ENCODE measurements at regions not wholly inside any gene's neighbourhood (a gene's known extent, or its start where the extent isn't known, plus 50 kb on each side); places are given as distances from the start of the nearest gene placed in this dataset.

DNA sequence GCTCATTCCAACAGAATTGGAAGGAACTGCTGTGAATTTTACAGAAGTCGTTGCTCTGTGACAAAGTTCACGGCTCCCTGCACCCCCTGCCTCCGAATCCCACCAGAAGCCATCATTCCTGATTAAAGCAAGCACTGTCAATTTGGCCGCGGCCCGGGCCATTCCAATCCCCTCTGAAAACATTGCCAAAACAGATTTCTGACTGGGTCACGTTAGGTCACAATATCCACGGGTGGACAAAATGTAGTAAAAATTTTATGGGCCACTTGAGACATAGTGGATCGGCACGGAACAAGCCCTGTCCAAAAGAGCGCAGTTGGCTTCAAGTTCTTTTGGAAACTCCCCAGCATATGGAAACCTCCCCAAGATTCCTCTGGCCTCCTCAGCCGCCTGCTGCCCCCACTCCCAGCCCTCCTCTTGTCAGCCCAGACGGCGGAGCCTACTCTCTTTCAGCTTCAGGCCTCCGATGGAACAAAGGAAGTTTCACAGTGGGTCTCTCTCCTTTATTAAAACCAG lies 67.2 kb upstream of the IFNAR2 start:
- Mint-ChIP-seq H3K9me3 (peaks cover 13% of the 10 kb centered on the region), H3K36me3 (no peaks in the 10 kb centered on the region), H3K27me3 (ENCODE audit: low read depth) (no peaks in the 10 kb centered on the region), H3K4me3 (no peak overlapping the region), H3K27ac (no peak overlapping the region), H3K4me1 (peaks cover 9% of the 10 kb centered on the region)
- DNase-seq (ENCODE audit: low spot score) = no peak
- TF ChIP-seq ZNF263 (CRISPR knock-in tag; IDR thresholded peaks at IDR 0.05; ENCODE audit: low read depth) (no peak), EMX1 (CRISPR knock-in tag; IDR thresholded peaks at IDR 0.05) (no peak), RELA (CRISPR knock-in tag; IDR thresholded peaks at IDR 0.05; ENCODE audit: borderline replicate concordance) (no peak), FOXJ3 (CRISPR knock-in tag; IDR thresholded peaks at IDR 0.05; ENCODE audit: borderline replicate concordance) (no peak), NR2C2 (CRISPR knock-in tag; IDR thresholded peaks at IDR 0.05) (no peak), ESRRA (CRISPR knock-in tag; IDR thresholded peaks at IDR 0.05; ENCODE audit: borderline replicate concordance) (no peak), NR1H2 (CRISPR knock-in tag; IDR thresholded peaks at IDR 0.05) (no peak), SMAD3 (CRISPR knock-in tag; IDR thresholded peaks at IDR 0.05; ENCODE audit: borderline replicate concordance) (no peak), SMAD4 (CRISPR knock-in tag; IDR thresholded peaks at IDR 0.05) (no peak), ZNF396 (CRISPR knock-in tag; IDR thresholded peaks at IDR 0.05; ENCODE audit: borderline replicate concordance) (no peak)
- TF ChIP-seq, protein P1, sequence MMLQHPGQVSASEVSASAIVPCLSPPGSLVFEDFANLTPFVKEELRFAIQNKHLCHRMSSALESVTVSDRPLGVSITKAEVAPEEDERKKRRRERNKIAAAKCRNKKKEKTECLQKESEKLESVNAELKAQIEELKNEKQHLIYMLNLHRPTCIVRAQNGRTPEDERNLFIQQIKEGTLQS (CRISPR knock-in tag; conservative IDR thresholded peaks at IDR 0.05) = no peak
- TF ChIP-seq, protein P2, sequence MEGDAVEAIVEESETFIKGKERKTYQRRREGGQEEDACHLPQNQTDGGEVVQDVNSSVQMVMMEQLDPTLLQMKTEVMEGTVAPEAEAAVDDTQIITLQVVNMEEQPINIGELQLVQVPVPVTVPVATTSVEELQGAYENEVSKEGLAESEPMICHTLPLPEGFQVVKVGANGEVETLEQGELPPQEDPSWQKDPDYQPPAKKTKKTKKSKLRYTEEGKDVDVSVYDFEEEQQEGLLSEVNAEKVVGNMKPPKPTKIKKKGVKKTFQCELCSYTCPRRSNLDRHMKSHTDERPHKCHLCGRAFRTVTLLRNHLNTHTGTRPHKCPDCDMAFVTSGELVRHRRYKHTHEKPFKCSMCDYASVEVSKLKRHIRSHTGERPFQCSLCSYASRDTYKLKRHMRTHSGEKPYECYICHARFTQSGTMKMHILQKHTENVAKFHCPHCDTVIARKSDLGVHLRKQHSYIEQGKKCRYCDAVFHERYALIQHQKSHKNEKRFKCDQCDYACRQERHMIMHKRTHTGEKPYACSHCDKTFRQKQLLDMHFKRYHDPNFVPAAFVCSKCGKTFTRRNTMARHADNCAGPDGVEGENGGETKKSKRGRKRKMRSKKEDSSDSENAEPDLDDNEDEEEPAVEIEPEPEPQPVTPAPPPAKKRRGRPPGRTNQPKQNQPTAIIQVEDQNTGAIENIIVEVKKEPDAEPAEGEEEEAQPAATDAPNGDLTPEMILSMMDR (IDR thresholded peaks at IDR 0.05) = no peak
- TF ChIP-seq, protein P3, sequence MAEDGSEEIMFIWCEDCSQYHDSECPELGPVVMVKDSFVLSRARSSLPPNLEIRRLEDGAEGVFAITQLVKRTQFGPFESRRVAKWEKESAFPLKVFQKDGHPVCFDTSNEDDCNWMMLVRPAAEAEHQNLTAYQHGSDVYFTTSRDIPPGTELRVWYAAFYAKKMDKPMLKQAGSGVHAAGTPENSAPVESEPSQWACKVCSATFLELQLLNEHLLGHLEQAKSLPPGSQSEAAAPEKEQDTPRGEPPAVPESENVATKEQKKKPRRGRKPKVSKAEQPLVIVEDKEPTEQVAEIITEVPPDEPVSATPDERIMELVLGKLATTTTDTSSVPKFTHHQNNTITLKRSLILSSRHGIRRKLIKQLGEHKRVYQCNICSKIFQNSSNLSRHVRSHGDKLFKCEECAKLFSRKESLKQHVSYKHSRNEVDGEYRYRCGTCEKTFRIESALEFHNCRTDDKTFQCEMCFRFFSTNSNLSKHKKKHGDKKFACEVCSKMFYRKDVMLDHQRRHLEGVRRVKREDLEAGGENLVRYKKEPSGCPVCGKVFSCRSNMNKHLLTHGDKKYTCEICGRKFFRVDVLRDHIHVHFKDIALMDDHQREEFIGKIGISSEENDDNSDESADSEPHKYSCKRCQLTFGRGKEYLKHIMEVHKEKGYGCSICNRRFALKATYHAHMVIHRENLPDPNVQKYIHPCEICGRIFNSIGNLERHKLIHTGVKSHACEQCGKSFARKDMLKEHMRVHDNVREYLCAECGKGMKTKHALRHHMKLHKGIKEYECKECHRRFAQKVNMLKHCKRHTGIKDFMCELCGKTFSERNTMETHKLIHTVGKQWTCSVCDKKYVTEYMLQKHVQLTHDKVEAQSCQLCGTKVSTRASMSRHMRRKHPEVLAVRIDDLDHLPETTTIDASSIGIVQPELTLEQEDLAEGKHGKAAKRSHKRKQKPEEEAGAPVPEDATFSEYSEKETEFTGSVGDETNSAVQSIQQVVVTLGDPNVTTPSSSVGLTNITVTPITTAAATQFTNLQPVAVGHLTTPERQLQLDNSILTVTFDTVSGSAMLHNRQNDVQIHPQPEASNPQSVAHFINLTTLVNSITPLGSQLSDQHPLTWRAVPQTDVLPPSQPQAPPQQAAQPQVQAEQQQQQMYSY (CRISPR knock-in tag; IDR thresholded peaks at IDR 0.05) = no peak
- TF ChIP-seq, protein P4, sequence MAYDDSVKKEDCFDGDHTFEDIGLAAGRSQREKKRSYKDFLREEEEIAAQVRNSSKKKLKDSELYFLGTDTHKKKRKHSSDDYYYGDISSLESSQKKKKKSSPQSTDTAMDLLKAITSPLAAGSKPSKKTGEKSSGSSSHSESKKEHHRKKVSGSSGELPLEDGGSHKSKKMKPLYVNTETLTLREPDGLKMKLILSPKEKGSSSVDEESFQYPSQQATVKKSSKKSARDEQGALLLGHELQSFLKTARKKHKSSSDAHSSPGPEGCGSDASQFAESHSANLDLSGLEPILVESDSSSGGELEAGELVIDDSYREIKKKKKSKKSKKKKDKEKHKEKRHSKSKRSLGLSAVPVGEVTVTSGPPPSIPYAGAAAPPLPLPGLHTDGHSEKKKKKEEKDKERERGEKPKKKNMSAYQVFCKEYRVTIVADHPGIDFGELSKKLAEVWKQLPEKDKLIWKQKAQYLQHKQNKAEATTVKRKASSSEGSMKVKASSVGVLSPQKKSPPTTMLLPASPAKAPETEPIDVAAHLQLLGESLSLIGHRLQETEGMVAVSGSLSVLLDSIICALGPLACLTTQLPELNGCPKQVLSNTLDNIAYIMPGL (CRISPR knock-in tag; IDR thresholded peaks at IDR 0.05) = no peak
- TF ChIP-seq, protein P5, sequence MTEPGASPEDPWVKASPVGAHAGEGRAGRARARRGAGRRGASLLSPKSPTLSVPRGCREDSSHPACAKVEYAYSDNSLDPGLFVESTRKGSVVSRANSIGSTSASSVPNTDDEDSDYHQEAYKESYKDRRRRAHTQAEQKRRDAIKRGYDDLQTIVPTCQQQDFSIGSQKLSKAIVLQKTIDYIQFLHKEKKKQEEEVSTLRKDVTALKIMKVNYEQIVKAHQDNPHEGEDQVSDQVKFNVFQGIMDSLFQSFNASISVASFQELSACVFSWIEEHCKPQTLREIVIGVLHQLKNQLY (CRISPR knock-in tag; IDR thresholded peaks at IDR 0.05) = no peak
- TF ChIP-seq, protein P6, sequence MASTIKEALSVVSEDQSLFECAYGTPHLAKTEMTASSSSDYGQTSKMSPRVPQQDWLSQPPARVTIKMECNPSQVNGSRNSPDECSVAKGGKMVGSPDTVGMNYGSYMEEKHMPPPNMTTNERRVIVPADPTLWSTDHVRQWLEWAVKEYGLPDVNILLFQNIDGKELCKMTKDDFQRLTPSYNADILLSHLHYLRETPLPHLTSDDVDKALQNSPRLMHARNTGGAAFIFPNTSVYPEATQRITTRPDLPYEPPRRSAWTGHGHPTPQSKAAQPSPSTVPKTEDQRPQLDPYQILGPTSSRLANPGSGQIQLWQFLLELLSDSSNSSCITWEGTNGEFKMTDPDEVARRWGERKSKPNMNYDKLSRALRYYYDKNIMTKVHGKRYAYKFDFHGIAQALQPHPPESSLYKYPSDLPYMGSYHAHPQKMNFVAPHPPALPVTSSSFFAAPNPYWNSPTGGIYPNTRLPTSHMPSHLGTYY (CRISPR knock-in tag; IDR thresholded peaks at IDR 0.05) = no peak
- ATAC-seq = peak; percentile 72
- CTCF ChIA-PET = interaction anchor here (1.1 to 2.1 kb wide), 3 partner anchors 35 to 222 kb away, joined by 3 to 7 read pairs (median 3); no protein-coding TSS in a partner anchor
- POLR2A ChIA-PET = no interaction called here

DNA sequence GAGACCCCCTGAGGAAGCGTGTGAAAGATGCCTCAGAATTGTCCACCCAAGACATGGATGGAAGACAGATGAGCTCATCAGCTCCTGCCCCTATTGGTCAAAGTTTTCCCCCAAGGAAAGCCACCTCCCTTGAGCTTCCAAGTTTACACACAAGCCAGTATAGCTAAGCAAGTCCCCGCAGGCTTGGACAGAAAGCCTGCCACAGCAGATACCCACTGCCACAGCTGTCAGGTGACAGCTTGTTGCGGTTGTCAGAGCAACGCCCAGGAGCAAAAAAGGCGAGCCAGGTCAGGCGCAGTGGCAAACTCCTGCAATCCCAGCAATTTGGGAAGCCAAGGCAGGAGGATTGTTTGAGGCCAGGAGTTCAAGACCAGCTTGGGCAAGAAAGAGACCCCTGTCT lies 60.9 kb upstream of the IFNAR2 start:
- Mint-ChIP-seq H3K4me3 (no peak overlapping the region), H3K9me3 (peaks cover 3% of the 10 kb centered on the region), H3K4me1 (no peaks in the 10 kb centered on the region), H3K27me3 (ENCODE audit: low read depth) (peaks cover 6% of the 10 kb centered on the region; the same call in 1 of the 2 replicates), H3K36me3 (no peaks in the 10 kb centered on the region), H3K27ac (no peak overlapping the region)
- CTCF ChIA-PET = no interaction called here
- POLR2A ChIA-PET = no interaction called here
- ATAC-seq (no peak), DNase-seq (ENCODE audit: low spot score) (no peak)
- no peak for TF ChIP-seq ZNF232 (CRISPR knock-in tag; IDR thresholded peaks at IDR 0.05)
- no peak for TF ChIP-seq JUN (CRISPR knock-in tag; IDR thresholded peaks at IDR 0.05)
- no peak for TF ChIP-seq NFYB (CRISPR knock-in tag; conservative IDR thresholded peaks at IDR 0.05; ENCODE audit: low read depth)
- no peak for TF ChIP-seq ZNF396 (CRISPR knock-in tag; IDR thresholded peaks at IDR 0.05; ENCODE audit: borderline replicate concordance)
- no peak for TF ChIP-seq ZNF219 (CRISPR knock-in tag; IDR thresholded peaks at IDR 0.05; ENCODE audit: borderline replicate concordance)
- no peak for TF ChIP-seq FOXJ3 (CRISPR knock-in tag; IDR thresholded peaks at IDR 0.05; ENCODE audit: borderline replicate concordance)
- no peak for TF ChIP-seq RELA (CRISPR knock-in tag; IDR thresholded peaks at IDR 0.05; ENCODE audit: borderline replicate concordance)
- no peak for TF ChIP-seq ZBTB21 (CRISPR knock-in tag; IDR thresholded peaks at IDR 0.05; ENCODE audit: borderline replicate concordance)
- no peak for TF ChIP-seq GRHL2 (CRISPR knock-in tag; IDR thresholded peaks at IDR 0.05; ENCODE audit: insufficient replicate concordance, severe bottlenecking)
